Endothelial cell (in vitro differentiated cells): ENCODE measurements at regions not wholly inside any gene's neighbourhood (a gene's known extent, or its start where the extent isn't known, plus 50 kb on each side); places are given as distances from the start of the nearest gene placed in this dataset.
A peak's percentile ranks its signal among the peaks of the same experiment; 100 is the strongest.

Source experiments
- DNase-seq: peaks from one replicate; pipeline ENCODE4 v3.0.0; 2021; ENCODE audit warnings: low spot score
- H3K27ac Mint-ChIP-seq: one replicate; pipeline ENCODE4 v1.8.0; 2021; ENCODE audit warnings: mixed read lengths, inconsistent platforms; ENCODE audit not compliant: unreplicated experiment
- H3K27me3 Mint-ChIP-seq: one replicate; pipeline ENCODE4 v1.8.0; 2021; ENCODE audit warnings: mild to moderate bottlenecking, moderate library complexity, mixed read lengths, inconsistent platforms; ENCODE audit not compliant: unreplicated experiment
- H3K36me3 Mint-ChIP-seq: one replicate; pipeline ENCODE4 v1.8.0; 2021; ENCODE audit warnings: mild to moderate bottlenecking, low read depth, mixed read lengths, inconsistent platforms; ENCODE audit not compliant: unreplicated experiment
- H3K4me1 Mint-ChIP-seq: one replicate; pipeline ENCODE4 v1.8.0; 2021; ENCODE audit warnings: mild to moderate bottlenecking, mixed read lengths, inconsistent platforms; ENCODE audit not compliant: unreplicated experiment
- H3K4me3 Mint-ChIP-seq: one replicate; pipeline ENCODE4 v1.8.0; 2021; ENCODE audit warnings: mild to moderate bottlenecking, mixed read lengths, inconsistent platforms; ENCODE audit not compliant: unreplicated experiment
- H3K9me3 Mint-ChIP-seq: one replicate; pipeline ENCODE4 v1.8.0; 2021; ENCODE audit warnings: mixed read lengths, inconsistent platforms; ENCODE audit not compliant: unreplicated experiment
- CTCF ChIP-seq: fragments of 200-600 bp; sonication (generic); IDR thresholded peaks from one replicate; pipeline ENCODE4 v1.5.0; 2021; ENCODE audit warnings: antibody characterized with exemption; ENCODE audit not compliant: unreplicated experiment

GRCh38 chr5:170166101-170166500 lies 60.4 kb downstream of the FOXI1 start:
- H3K9me3 Mint-ChIP-seq = no peaks in the 10 kb centered on the region
- H3K27ac Mint-ChIP-seq = no peak overlapping the region
- H3K4me1 Mint-ChIP-seq = peaks cover 57% of the 10 kb centered on the region
- H3K36me3 Mint-ChIP-seq = no peaks in the 10 kb centered on the region
- DNase-seq = no peak
- no peak overlapping the region for H3K4me3 Mint-ChIP-seq
- TF ChIP-seq CTCF = no peak
- no peaks in the 10 kb centered on the region for H3K27me3 Mint-ChIP-seq

GRCh38 chr5:170168002-170168401 lies 62.3 kb downstream of the FOXI1 start:
- Mint-ChIP-seq H3K27me3 (no peaks in the 10 kb centered on the region), H3K36me3 (no peaks in the 10 kb centered on the region), H3K9me3 (no peaks in the 10 kb centered on the region), H3K27ac (peak overlapping the region; percentile 80), H3K4me3 (no peak overlapping the region), H3K4me1 (peaks cover 58% of the 10 kb centered on the region)
- TF ChIP-seq CTCF = no peak
- no peak for DNase-seq

- Mint-ChIP-seq H3K9me3 (no peaks in the 10 kb centered on the region), H3K27ac (peak overlapping the region; percentile 80), H3K4me3 (peak overlapping the region; percentile 81), H3K36me3 (no peaks in the 10 kb centered on the region), H3K27me3 (no peaks in the 10 kb centered on the region), H3K4me1 (peaks cover 53% of the 10 kb centered on the region)
- TF ChIP-seq CTCF = no peak
- DNase-seq = no peak
These were observed 63.1 kb downstream of the FOXI1 start for GRCh38 chr5:170168797-170169196.

GRCh38 chr5:170169996-170170395 lies 62.8 kb upstream of the C5orf58 start:
- TF ChIP-seq CTCF = no peak
- H3K9me3 Mint-ChIP-seq = no peaks in the 10 kb centered on the region
- H3K27ac Mint-ChIP-seq = peak overlapping the region; percentile 65
- no peak for DNase-seq
- H3K4me1 Mint-ChIP-seq = peaks cover 45% of the 10 kb centered on the region
- peaks cover 2% of the 10 kb centered on the region for H3K27me3 Mint-ChIP-seq
- peak overlapping the region; percentile 76 for H3K4me3 Mint-ChIP-seq
- peaks cover 3% of the 10 kb centered on the region for H3K36me3 Mint-ChIP-seq

- peaks cover 44% of the 10 kb centered on the region for H3K4me1 Mint-ChIP-seq
These were observed 61.0 kb upstream of the C5orf58 start for GRCh38 chr5:170171811-170172210.

More at GRCh38 chr5:170171811-170172210, 61.0 kb upstream of the C5orf58 start:
- no peaks in the 10 kb centered on the region for H3K9me3 Mint-ChIP-seq
- H3K36me3 Mint-ChIP-seq = peaks cover 3% of the 10 kb centered on the region
- DNase-seq = no peak
- TF ChIP-seq CTCF = no peak
- no peak overlapping the region for H3K27ac Mint-ChIP-seq
- no peak overlapping the region for H3K4me3 Mint-ChIP-seq
- peaks cover 5% of the 10 kb centered on the region for H3K27me3 Mint-ChIP-seq
